ENCODE measurements at regions not wholly inside any gene's neighbourhood (a gene's known extent, or its start where the extent isn't known, plus 50 kb on each side); places are given as distances from the start of the nearest gene placed in this dataset.

DNA sequence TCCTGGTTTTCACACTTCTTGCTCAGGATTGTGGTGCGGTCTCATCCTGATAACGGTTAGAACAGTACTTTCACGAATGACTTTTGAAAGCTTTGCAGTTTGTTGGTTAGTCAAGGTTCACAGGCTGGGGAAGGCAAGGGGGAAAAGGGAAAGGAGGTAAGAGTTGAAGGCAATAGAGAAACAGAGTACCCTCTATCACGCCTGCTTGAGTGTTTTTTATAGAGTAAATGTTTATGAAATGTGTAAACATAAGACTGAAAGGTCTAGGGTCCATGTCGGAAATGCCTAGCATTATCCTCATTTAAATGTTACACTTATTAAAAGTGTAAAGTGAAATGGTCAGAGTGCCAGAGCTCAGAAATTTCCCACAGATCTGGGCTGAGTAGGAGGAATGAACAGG, 167.4 kb downstream of the URB2 start:
- Histone ChIP-seq H3K4me3 (ENCODE audit: low read length) (no peak overlapping the region), H3K9ac (ENCODE audit: low read depth, low read length) (no peak overlapping the region), H3K4me1 (ENCODE audit: insufficient read depth, low read length) (no peaks in the 10 kb centered on the region), H3K27me3 (ENCODE audit: insufficient read depth, low read length) (no peaks in the 10 kb centered on the region), H3K27ac (ENCODE audit: low read depth, low read length) (no peak overlapping the region), H3K36me3 (ENCODE audit: insufficient read depth, low read length) (no peaks in the 10 kb centered on the region), H3K9me3 (ENCODE audit: insufficient read depth, low read depth, low read length) (no peaks in the 10 kb centered on the region; the same call in 1 of the 2 replicates)
- 94% methylated on average over 4 of the region's 5 CpGs for WGBS

DNA sequence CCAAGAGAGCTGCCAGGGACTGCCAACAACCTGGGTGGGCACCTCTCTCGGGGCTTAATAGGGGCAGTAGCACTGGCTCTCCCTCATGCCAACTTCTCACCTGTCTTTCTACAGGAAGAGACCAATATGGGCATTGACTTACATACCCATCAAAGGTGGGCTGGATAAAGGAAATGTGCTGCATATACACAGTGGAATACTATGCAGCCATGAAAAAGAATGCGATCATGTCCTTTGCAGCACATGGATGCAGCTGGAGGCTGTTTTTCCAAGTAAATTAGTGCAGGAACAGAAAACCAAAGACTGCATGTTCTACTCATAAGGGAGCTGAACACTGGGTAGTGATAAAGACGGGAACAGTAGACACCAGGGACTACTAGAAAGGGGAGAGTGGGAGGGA, 172.5 kb downstream of the URB2 start:
- Histone ChIP-seq H3K9ac (ENCODE audit: low read depth, low read length) (no peak overlapping the region), H3K27ac (ENCODE audit: low read depth, low read length) (no peak overlapping the region), H3K4me1 (ENCODE audit: insufficient read depth, low read length) (no peaks in the 10 kb centered on the region), H3K27me3 (ENCODE audit: insufficient read depth, low read length) (no peaks in the 10 kb centered on the region), H3K4me3 (ENCODE audit: low read length) (no peak overlapping the region), H3K9me3 (ENCODE audit: insufficient read depth, low read depth, low read length) (no peaks in the 10 kb centered on the region; the same call in 1 of the 2 replicates), H3K36me3 (ENCODE audit: insufficient read depth, low read length) (no peaks in the 10 kb centered on the region)
- WGBS = 93% methylated on average over 3 of the region's 3 CpGs

DNA sequence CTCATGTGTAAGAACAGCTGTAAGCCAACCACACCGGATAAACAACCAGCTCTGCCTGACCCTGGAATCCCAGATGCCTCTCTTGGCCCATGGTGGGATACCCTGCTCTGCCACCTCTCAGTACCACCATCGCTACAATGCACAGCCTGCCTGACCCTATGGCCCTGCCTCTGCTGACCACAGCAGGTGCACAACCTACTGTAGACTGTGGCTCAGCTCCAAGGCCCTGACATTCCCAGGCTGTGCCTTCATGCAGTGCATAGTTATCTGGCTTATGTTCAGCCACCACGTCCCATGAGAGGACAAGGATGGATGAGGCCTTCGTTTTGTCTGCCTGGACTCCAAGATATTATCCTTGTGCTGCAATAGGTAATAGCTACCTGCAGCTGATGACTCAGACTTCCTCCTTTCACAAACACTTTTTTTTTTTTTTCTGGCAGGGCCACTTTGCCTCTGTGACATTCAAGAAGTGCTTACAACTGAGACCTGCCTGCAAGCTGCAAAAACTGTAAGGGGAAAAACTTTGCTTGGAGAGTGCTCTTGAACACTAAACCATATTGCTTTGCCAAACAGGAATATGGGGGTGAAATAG, 177.7 kb downstream of the URB2 start:
- no peak overlapping the region for H3K4me3 ChIP-seq (ENCODE audit: low read length)
- no peaks in the 10 kb centered on the region for H3K27me3 ChIP-seq (ENCODE audit: insufficient read depth, low read length)
- peaks cover 17% of the 10 kb centered on the region for H3K9me3 ChIP-seq (ENCODE audit: insufficient read depth, low read depth, low read length)
- H3K36me3 ChIP-seq (ENCODE audit: insufficient read depth, low read length) = no peaks in the 10 kb centered on the region
- no peaks in the 10 kb centered on the region for H3K4me1 ChIP-seq (ENCODE audit: insufficient read depth, low read length)
- no peak overlapping the region for H3K27ac ChIP-seq (ENCODE audit: low read depth, low read length)
- no peak overlapping the region for H3K9ac ChIP-seq (ENCODE audit: low read depth, low read length)
- 93% methylated on average over 4 of the region's 4 CpGs for WGBS

DNA sequence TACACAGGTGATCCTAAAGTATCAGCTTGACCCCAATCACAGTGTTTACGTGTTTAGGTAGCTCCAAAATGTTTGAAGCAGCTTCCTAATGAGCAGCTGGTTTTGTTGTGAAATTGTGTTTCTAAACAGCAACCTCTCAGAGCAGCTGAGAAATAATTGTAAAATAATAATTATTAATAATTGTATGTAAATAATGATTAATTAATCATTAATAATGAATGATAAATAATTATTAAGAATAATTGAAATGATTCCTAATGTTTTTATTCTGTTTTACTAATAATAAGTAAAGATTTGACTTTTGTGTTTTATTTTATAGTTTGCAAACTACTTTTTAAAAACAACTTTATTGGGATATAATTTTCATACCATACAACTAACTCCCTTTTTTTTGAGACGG, 182.2 kb downstream of the URB2 start:
- Histone ChIP-seq H3K9me3 (ENCODE audit: insufficient read depth, low read depth, low read length) (peaks cover 29% of the 10 kb centered on the region), H3K27ac (ENCODE audit: low read depth, low read length) (no peak overlapping the region), H3K4me1 (ENCODE audit: insufficient read depth, low read length) (no peaks in the 10 kb centered on the region), H3K36me3 (ENCODE audit: insufficient read depth, low read length) (no peaks in the 10 kb centered on the region), H3K4me3 (ENCODE audit: low read length) (no peak overlapping the region), H3K27me3 (ENCODE audit: insufficient read depth, low read length) (no peaks in the 10 kb centered on the region), H3K9ac (ENCODE audit: low read depth, low read length) (no peak overlapping the region)
- 95% methylated on average over 2 of the region's 2 CpGs for WGBS

DNA sequence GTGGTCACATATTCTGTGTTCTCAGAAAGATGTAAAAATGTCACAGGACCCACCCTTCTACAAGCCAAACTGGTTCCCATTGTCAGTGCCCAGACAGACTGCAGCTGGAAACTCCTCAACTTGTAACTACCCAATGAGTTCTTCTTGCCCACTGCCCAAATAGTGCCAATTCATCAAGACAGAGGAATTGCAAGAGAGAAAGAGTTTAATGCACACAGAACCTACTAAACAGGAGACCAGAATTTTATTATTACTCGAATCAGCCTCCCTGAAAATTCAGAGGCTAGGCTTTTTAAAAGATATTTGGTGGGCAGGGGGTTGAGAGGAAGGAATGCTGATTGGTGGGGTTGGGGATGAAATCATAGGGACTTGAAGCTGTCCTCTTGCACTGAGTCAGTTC, 184.1 kb downstream of the URB2 start:
- Histone ChIP-seq H3K27me3 (ENCODE audit: insufficient read depth, low read length) (no peaks in the 10 kb centered on the region), H3K9me3 (ENCODE audit: insufficient read depth, low read depth, low read length) (peaks cover 19% of the 10 kb centered on the region), H3K4me3 (ENCODE audit: low read length) (no peak overlapping the region), H3K4me1 (ENCODE audit: insufficient read depth, low read length) (peaks cover 5% of the 10 kb centered on the region; the same call in 1 of the 2 replicates), H3K27ac (ENCODE audit: low read depth, low read length) (no peak overlapping the region), H3K36me3 (ENCODE audit: insufficient read depth, low read length) (no peaks in the 10 kb centered on the region), H3K9ac (ENCODE audit: low read depth, low read length) (no peak overlapping the region)
- WGBS = 100% methylated on average over 1 of the region's 1 CpG

DNA sequence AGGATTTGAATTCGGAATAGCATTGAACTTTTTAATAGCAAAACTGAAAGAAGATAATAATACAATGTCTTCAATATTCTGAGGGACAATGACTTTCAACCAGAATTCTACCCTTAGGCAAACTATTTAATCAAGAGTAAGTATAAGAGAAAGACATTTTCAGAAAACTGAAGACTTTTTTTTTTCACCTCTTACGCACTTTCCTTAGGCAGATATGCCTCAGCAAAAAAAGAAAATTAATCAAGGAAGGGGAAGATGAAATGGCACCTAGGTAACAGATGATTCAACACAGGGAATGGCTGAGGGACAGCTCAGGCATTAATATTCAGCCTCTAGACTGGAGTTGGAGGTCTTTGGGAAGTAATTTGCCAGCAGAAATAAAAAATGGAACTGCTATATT, 184.9 kb downstream of the URB2 start:
- peaks cover 10% of the 10 kb centered on the region; the same call in 1 of the 2 replicates for H3K4me1 ChIP-seq (ENCODE audit: insufficient read depth, low read length)
- no peaks in the 10 kb centered on the region for H3K27me3 ChIP-seq (ENCODE audit: insufficient read depth, low read length)
- no peak overlapping the region for H3K27ac ChIP-seq (ENCODE audit: low read depth, low read length)
- H3K36me3 ChIP-seq (ENCODE audit: insufficient read depth, low read length) = no peaks in the 10 kb centered on the region
- WGBS = 100% methylated on average over 1 of the region's 2 CpGs
- no peak overlapping the region for H3K4me3 ChIP-seq (ENCODE audit: low read length)
- H3K9me3 ChIP-seq (ENCODE audit: insufficient read depth, low read depth, low read length) = peaks cover 13% of the 10 kb centered on the region; the same call in 1 of the 2 replicates
- no peak overlapping the region for H3K9ac ChIP-seq (ENCODE audit: low read depth, low read length)

DNA sequence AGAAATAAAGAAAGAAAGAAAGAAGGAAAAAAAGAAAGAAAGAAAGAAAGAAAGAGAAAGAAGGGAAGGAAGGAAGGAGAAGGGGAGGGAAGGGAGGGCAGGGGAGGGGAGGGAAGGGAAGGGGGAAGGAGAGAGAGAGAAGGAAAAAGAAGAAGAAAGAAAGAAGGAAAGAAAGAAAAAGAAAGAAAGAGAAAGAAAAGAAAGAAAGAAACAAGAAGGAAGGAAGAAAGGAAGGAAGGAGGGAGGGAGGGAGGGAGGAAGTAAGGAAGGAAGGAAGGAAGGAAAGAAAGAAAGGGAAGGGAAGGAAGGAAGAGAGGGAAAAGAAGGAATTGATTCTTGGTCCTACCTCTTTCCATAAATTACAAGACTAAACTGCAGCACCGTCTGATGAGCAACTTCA, 186.1 kb downstream of the URB2 start:
- 97% methylated on average over 1 of the region's 1 CpG for WGBS
- Histone ChIP-seq H3K4me3 (ENCODE audit: low read length) (no peak overlapping the region), H3K4me1 (ENCODE audit: insufficient read depth, low read length) (peaks cover 10% of the 10 kb centered on the region; the same call in 1 of the 2 replicates), H3K36me3 (ENCODE audit: insufficient read depth, low read length) (no peaks in the 10 kb centered on the region), H3K27ac (ENCODE audit: low read depth, low read length) (no peak overlapping the region), H3K27me3 (ENCODE audit: insufficient read depth, low read length) (no peaks in the 10 kb centered on the region), H3K9me3 (ENCODE audit: insufficient read depth, low read depth, low read length) (peaks cover 13% of the 10 kb centered on the region; the same call in 1 of the 2 replicates), H3K9ac (ENCODE audit: low read depth, low read length) (no peak overlapping the region)

DNA sequence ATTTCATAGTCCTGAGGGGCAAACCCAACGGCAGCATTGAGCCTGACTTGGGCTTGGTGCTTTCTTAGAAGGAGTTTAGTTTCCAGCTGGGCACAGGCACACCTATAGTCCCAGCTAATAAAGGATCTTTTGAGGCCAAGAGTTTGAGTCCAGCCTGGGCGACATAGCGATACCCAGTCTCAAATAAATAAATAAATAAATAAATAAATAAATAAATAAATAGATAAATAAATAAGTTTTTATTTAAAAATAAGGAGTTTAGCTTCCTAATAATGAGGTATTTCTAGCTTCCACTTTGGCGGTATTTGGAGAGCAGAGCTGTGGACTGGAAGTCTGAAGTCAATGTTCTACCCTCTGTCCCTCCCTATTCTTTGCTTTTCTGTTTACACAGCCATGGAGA, 186.6 kb downstream of the URB2 start:
- H3K4me1 ChIP-seq (ENCODE audit: insufficient read depth, low read length) = peaks cover 10% of the 10 kb centered on the region; the same call in 1 of the 2 replicates
- WGBS = 100% methylated on average over 2 of the region's 4 CpGs
- H3K27me3 ChIP-seq (ENCODE audit: insufficient read depth, low read length) = no peaks in the 10 kb centered on the region
- no peak overlapping the region for H3K9ac ChIP-seq (ENCODE audit: low read depth, low read length)
- H3K9me3 ChIP-seq (ENCODE audit: insufficient read depth, low read depth, low read length) = peaks cover 13% of the 10 kb centered on the region; the same call in 1 of the 2 replicates
- no peaks in the 10 kb centered on the region for H3K36me3 ChIP-seq (ENCODE audit: insufficient read depth, low read length)
- no peak overlapping the region for H3K27ac ChIP-seq (ENCODE audit: low read depth, low read length)
- no peak overlapping the region for H3K4me3 ChIP-seq (ENCODE audit: low read length)

DNA sequence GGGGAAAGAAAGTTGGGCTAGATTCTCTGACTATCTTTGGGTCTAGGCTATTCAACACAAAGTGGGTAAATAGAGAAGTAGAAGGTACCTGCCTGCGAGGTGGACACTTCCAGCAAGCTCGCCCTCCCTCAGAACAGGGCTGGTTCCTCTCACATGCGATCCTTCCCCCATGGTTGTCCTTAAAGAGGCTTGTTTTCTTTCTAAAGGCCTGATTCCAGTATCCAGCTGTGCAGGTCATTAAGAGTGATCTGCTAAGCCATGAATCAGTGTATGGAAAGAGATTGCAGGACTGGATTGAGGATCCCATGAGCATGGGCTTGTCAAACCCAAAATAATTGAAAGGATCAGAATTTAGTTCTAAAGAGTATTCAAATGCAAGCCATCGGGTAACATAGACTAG, 189.0 kb downstream of the URB2 start:
- WGBS = 73% methylated on average over 4 of the region's 4 CpGs
- Histone ChIP-seq H3K4me3 (ENCODE audit: low read length) (no peak overlapping the region), H3K27me3 (ENCODE audit: insufficient read depth, low read length) (no peaks in the 10 kb centered on the region), H3K9me3 (ENCODE audit: insufficient read depth, low read depth, low read length) (peaks cover 23% of the 10 kb centered on the region), H3K36me3 (ENCODE audit: insufficient read depth, low read length) (no peaks in the 10 kb centered on the region), H3K27ac (ENCODE audit: low read depth, low read length) (no peak overlapping the region), H3K9ac (ENCODE audit: low read depth, low read length) (no peak overlapping the region), H3K4me1 (ENCODE audit: insufficient read depth, low read length) (peaks cover 10% of the 10 kb centered on the region; the same call in 1 of the 2 replicates)

DNA sequence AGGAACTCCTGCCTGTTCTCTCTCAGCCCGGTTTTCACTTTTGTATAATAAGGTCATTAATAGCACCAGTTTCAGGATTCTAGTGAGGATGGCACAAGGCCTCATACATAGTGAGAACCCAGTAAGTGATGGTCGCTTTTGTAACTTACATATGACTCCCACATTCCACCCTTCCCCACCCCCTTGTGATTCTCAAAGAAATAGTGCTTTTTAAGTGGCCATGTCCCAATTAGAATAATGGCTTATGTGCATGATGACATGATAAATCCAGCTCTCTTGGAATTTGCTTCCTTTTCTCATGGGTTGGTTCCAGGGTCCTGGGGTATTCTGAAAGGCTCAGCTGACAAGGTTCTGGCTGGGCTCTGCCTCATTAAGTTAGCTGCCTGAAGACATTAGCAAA, 189.9 kb downstream of the URB2 start:
- no peak overlapping the region for H3K4me3 ChIP-seq (ENCODE audit: low read length)
- WGBS = 79% methylated on average over 2 of the region's 2 CpGs
- no peak overlapping the region for H3K9ac ChIP-seq (ENCODE audit: low read depth, low read length)
- peaks cover 16% of the 10 kb centered on the region for H3K9me3 ChIP-seq (ENCODE audit: insufficient read depth, low read depth, low read length)
- no peaks in the 10 kb centered on the region for H3K27me3 ChIP-seq (ENCODE audit: insufficient read depth, low read length)
- H3K27ac ChIP-seq (ENCODE audit: low read depth, low read length) = no peak overlapping the region
- H3K36me3 ChIP-seq (ENCODE audit: insufficient read depth, low read length) = no peaks in the 10 kb centered on the region
- H3K4me1 ChIP-seq (ENCODE audit: insufficient read depth, low read length) = peaks cover 10% of the 10 kb centered on the region; the same call in 1 of the 2 replicates

DNA sequence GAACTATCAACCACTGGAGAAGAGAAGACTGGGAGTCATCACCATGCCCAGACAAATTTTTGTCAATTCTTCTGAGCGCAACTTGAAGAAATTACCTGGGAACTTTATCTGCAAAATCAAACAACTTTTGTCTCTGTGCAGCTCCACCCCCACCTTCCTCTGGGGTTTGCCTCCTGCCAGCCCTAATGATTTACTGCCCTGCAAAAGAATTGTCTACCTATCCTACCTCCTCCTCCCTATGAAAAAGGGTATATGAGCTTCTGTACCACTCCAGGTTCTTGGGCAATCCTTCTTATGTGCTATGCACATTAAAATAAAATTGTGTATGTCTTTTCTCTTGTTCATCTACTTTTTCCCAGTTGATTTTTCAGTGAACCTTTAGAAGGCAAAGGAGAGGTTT, 191.9 kb downstream of the URB2 start:
- WGBS = 93% methylated on average over 1 of the region's 1 CpG

DNA sequence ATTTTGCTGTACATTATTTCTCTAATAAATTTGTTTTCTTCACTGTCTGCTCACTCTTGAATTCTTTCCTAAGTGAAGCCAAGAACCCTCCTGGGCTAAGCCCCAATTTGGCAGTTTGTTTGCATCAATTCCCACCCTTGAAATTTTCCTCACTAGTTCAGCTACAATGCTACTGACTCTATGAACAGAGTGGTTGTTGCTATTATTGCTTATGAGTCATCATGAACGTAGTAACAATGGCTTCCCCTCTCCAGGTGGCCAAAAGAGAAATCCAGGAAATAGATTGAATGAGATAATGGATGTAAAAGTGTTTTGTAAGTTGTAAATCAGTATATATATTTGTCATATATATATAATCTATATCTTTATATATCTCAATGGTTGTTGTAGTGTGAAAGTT, 193.0 kb downstream of the URB2 start:
- Histone ChIP-seq H3K36me3 (ENCODE audit: insufficient read depth, low read length) (no peaks in the 10 kb centered on the region), H3K27me3 (ENCODE audit: insufficient read depth, low read length) (no peaks in the 10 kb centered on the region), H3K9me3 (ENCODE audit: insufficient read depth, low read depth, low read length) (peaks cover 12% of the 10 kb centered on the region), H3K4me3 (ENCODE audit: low read length) (no peak overlapping the region), H3K4me1 (ENCODE audit: insufficient read depth, low read length) (peaks cover 10% of the 10 kb centered on the region; the same call in 1 of the 2 replicates), H3K9ac (ENCODE audit: low read depth, low read length) (no peak overlapping the region), H3K27ac (ENCODE audit: low read depth, low read length) (no peak overlapping the region)
- WGBS = 82% methylated on average over 1 of the region's 1 CpG

More for the DNA sequence above, 191.9 kb downstream of the URB2 start:
- Histone ChIP-seq H3K27ac (ENCODE audit: low read depth, low read length) (no peak overlapping the region), H3K9me3 (ENCODE audit: insufficient read depth, low read depth, low read length) (peaks cover 12% of the 10 kb centered on the region), H3K36me3 (ENCODE audit: insufficient read depth, low read length) (no peaks in the 10 kb centered on the region), H3K27me3 (ENCODE audit: insufficient read depth, low read length) (no peaks in the 10 kb centered on the region), H3K9ac (ENCODE audit: low read depth, low read length) (no peak overlapping the region), H3K4me1 (ENCODE audit: insufficient read depth, low read length) (peaks cover 10% of the 10 kb centered on the region; the same call in 1 of the 2 replicates), H3K4me3 (ENCODE audit: low read length) (no peak overlapping the region)

Data from HUES64 (cell line).